GM12878 (cell line): ENCODE measurements at regions not wholly inside any gene's neighbourhood (a gene's known extent, or its start where the extent isn't known, plus 50 kb on each side); places are given as distances from the start of the nearest gene placed in this dataset.

Experiments used
- ATAC-seq: fragments of 200-7000 bp; cut with Tn5 transposase; 3 replicates; pipeline ENCODE4 v1.9.1; 2020; ENCODE audit warnings: mild to moderate bottlenecking, moderate library complexity
- BruUV-seq: library from RNA; stranded (reverse); fragments of 400-500 nt; replicated peaks from 2 replicates; lab custom pipeline; 2021; lab: Mats Ljungman, UMichigan
- CTCF ChIA-PET: fragments of 300-600 bp; sonication (Branson Sonifier 250); formaldehyde crosslinking; extraction: SDS; loops from one replicate; lab custom pipeline; 2021; ENCODE audit warnings: inconsistent platforms; lab: Yijun Ruan, JAX
- POLR2A ChIA-PET: fragments of 350-600 bp; formaldehyde crosslinking; extraction: SDS; loops from one replicate; lab custom pipeline; 2021; ENCODE audit warnings: inconsistent platforms; lab: Charles Lee
- RAD21 ChIA-PET: fragments of 300-600 bp; sonication (Branson Sonifier 250); formaldehyde crosslinking; loops from one replicate; lab custom pipeline; 2023; ENCODE audit warnings: antibody characterized with exemption; ENCODE audit not compliant: unreplicated experiment; lab: Charles Lee
- SMC1A ChIA-PET: fragments of 300-600 bp; sonication (Branson Sonifier 250); formaldehyde crosslinking; loops from one replicate; lab custom pipeline; 2023; ENCODE audit not compliant: unreplicated experiment, uncharacterized antibody; lab: Charles Lee
- DNase-seq: peaks from one replicate; pipeline ENCODE4 v3.0.0-alpha.2; 2011; ENCODE audit warnings: low read depth, low spot score
- FAIRE-seq: peaks from 3 replicates; lab custom pipeline; 2011; peaks lifted over from hg19 to GRCh38; lab: Jason Lieb, UNC
- H2AFZ ChIP-seq: 2 replicates; pipeline ENCODE4 v1.6.0; 2011; ENCODE audit warnings: low read depth, low read length, control low read depth; ENCODE audit not compliant: control insufficient read depth
- H3K27ac ChIP-seq: 2 replicates; pipeline ENCODE4 v1.5.1; 2011; ENCODE audit warnings: control low read depth; ENCODE audit not compliant: control insufficient read depth, insufficient read depth
- H3K27me3 ChIP-seq, 2 experiments: replicated peaks in 1 of 2; 2 replicates each; pipeline versions ENCODE4 v1.6.0 to v1.6.1; 2011; ENCODE audit warnings: low read length in 1 of 2; ENCODE audit not compliant: control insufficient read depth in 2 of 2, insufficient read depth in 2 of 2
- H3K36me3 ChIP-seq, 2 experiments: 2 replicates each; pipeline ENCODE4 v1.5.1; 2011; ENCODE audit warnings: low read length in 1 of 2; ENCODE audit not compliant: control insufficient read depth in 2 of 2, insufficient read depth in 2 of 2
- H3K4me1 ChIP-seq: 2 replicates; pipeline ENCODE4 v1.6.1; 2011; ENCODE audit warnings: mild to moderate bottlenecking, low read length, moderate library complexity, mixed read lengths; ENCODE audit not compliant: control insufficient read depth, insufficient read depth
- H3K4me2 ChIP-seq: 2 replicates; pipeline ENCODE4 v1.6.0; 2011; ENCODE audit warnings: control low read depth; ENCODE audit not compliant: control insufficient read depth, insufficient read depth
- H3K4me3 ChIP-seq: fragments of 200-600 bp; sonication (generic); 2 replicates; pipeline ENCODE4 v1.5.1; 2016
- H3K79me2 ChIP-seq: 2 replicates; pipeline ENCODE4 v1.6.0; 2011; ENCODE audit warnings: low read length; ENCODE audit not compliant: control insufficient read depth, insufficient read depth
- H3K9ac ChIP-seq: 2 replicates; pipeline ENCODE4 v1.8.0; 2011; ENCODE audit warnings: low read length, control low read depth, mixed read lengths; ENCODE audit not compliant: control insufficient read depth, insufficient read depth
- H3K9me3 ChIP-seq: replicated peaks from 3 replicates; pipeline ENCODE4 v1.5.1; 2011; ENCODE audit warnings: mild to moderate bottlenecking, low read length; ENCODE audit not compliant: control insufficient read depth, insufficient read depth
- H4K20me1 ChIP-seq: 2 replicates; pipeline ENCODE4 v1.6.0; 2011; ENCODE audit not compliant: control insufficient read depth, insufficient read depth
- CTCF ChIP-seq, 3 experiments: IDR thresholded peaks in 2 of 3; conservative IDR thresholded peaks in 1 of 3; 2 replicates each; pipeline ENCODE4 v1.5.1; 2011; ENCODE audit warnings: low read depth in 3 of 3, low read length in 3 of 3, mild to moderate bottlenecking in 3 of 3, control low read depth in 2 of 3, moderate library complexity in 2 of 3, inconsistent platforms in 1 of 3, mixed read lengths in 1 of 3; ENCODE audit not compliant: control insufficient read depth in 2 of 3, insufficient read depth in 1 of 3; ENCODE audit errors: extremely low read depth in 1 of 3
- NRF1 ChIP-seq: conservative IDR thresholded peaks from 2 replicates; pipeline ENCODE4 v1.6.1; 2011; ENCODE audit warnings: mild to moderate bottlenecking, low read depth, low read length, improper control_type of control experiment
- RAD21 ChIP-seq: IDR thresholded peaks from 2 replicates; pipeline ENCODE4 v1.6.1; 2011; ENCODE audit warnings: mild to moderate bottlenecking, low read depth, low read length, moderate library complexity; ENCODE audit not compliant: insufficient read depth
- SMC3 ChIP-seq: IDR thresholded peaks from 2 replicates; pipeline ENCODE4 v1.6.1; 2011; ENCODE audit warnings: low read length, improper control_type of control experiment, borderline replicate concordance
- WGBS: methylation state at CpG from one replicate; pipeline ENCODE4 v1.1.6; 2016; ENCODE audit warnings: low lambda C conversion rate; ENCODE audit not compliant: insufficient replicate concordance, insufficient coverage; ENCODE audit errors: missing lambda C conversion rate; 5-methylcytosine and 5-hydroxymethylcytosine counted together
- in situ Hi-C: fragments of 300-500 bp; cut with MboI; formaldehyde crosslinking; loops from 9 replicates; pipeline ENCODE4 v1.14.3; 2018; ENCODE audit warnings: mixed read lengths
- intact Hi-C: fragments of 100-400 bp; cut with micrococcal nuclease; formaldehyde crosslinking; loops from one replicate; pipeline ENCODE4 v1.14.2; 2022; ENCODE audit not compliant: unreplicated experiment

DNA sequence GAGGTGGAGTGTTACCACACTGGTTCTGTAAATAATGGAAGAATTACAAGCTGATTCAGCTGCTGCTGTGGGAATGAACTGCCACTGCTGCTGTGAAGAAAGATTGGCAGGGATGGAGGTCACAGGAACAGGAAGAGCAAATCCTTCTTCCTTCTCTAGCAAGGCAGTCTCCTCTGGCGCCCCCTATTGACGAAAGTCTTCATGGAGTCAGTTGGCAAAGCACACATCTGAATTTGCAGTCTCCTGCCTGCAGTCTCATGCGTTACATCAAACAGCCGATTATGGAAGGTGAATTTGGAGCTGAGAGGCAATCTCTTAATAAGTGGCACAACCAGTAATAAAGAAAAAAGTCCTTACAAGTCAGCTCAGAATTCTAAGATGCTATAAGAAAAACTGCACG is 106.0 kb upstream of the TMTC1 start:
- Histone ChIP-seq H2AFZ (no peak overlapping the region), H4K20me1 (no peaks in the 10 kb centered on the region), H3K4me3 (no peak overlapping the region), H3K36me3 (no peaks in the 10 kb centered on the region), H3K27ac (no peak overlapping the region), H3K9me3 (no peaks in the 10 kb centered on the region; the same call in 2 of the 3 replicates), H3K79me2 (no peaks in the 10 kb centered on the region), H3K4me1 (no peaks in the 10 kb centered on the region), H3K9ac (no peak overlapping the region), H3K27me3 (no peaks in the 10 kb centered on the region), H3K4me2 (no peak overlapping the region)
- in situ Hi-C loops (no loop called here), intact Hi-C loops (loop anchor here (5.0 kb wide), 1 partner anchor 337 kb away; no protein-coding TSS in a partner anchor)
- WGBS: 55% methylated on average over 5 of the region's 5 CpGs
- SMC1A ChIA-PET: interaction anchor here (0.6 to 3.4 kb wide), 18 partner anchors 9 to 373 kb away, joined by 3 to 23 read pairs (median 3); no protein-coding TSS in a partner anchor
- FAIRE-seq: no peak
- BruUV-seq: no TSS peak
- TF ChIP-seq CTCF (IDR thresholded peaks at IDR 0.05 in 2 of 3, conservative IDR thresholded peaks at IDR 0.05 in 1 of 3; ENCODE audit: control insufficient read depth in 2 of 3, extremely low read depth in 1 of 3, insufficient read depth in 1 of 3, low read depth in 3 of 3, low read length in 3 of 3): peak; percentile 10 to 44 (median 22); a peak in 3 of 6 replicates
- peak; percentile 35; the same call in 1 of the 2 replicates for TF ChIP-seq SMC3
- no peak for TF ChIP-seq NRF1
- 0 out of 2 replicates have a peak, but pooled peaks have one; percentile 20 for TF ChIP-seq RAD21
- CTCF ChIA-PET: interaction anchor here (0.6 to 6.5 kb wide), 21 partner anchors 8 to 1893 kb away, joined by 3 to 43 read pairs (median 3); no protein-coding TSS in a partner anchor
- no peak for ATAC-seq
- RAD21 ChIA-PET: interaction anchor here (0.8 to 1.7 kb wide), 6 partner anchors 13 to 370 kb away, joined by 3 to 13 read pairs (median 4); no protein-coding TSS in a partner anchor
- no peak for DNase-seq
- POLR2A ChIA-PET: no interaction called here
